Colon (tissue), 2 donors: ENCODE measurements at regions not wholly inside any gene's neighbourhood (a gene's known extent, or its start where the extent isn't known, plus 50 kb on each side); places are given as distances from the start of the nearest gene placed in this dataset.
"Not testable (repeated sequence)": the region's sequence is repeated elsewhere in the genome, so short reads cannot be mapped to it uniquely, and the experiment has no call there.

Source experiments
- FAIRE-seq: peaks from 2 replicates; lab custom pipeline; 2012; peaks lifted over from hg19 to GRCh38; lab: Jason Lieb, UNC
- donor health status: control.
- donor health status: control.

DNA sequence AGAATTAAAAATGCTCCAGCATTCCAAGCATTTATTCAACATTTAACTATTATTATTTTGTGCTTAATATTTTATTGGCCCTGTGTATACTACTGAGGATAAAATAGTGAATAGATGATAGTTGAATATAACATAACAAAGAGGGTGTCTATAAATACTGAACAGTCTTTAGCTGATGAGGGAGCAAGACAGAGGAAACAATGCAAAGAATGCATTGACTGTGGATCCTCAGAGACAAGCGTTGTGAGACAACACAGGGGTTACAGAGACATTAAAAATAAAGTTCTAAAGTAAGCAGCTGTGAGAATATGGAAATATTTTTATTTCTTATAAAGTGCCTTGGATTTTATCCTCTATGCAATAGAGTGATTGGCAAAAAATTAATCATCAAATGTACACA is 1133.1 kb downstream of the PLA2G4A start:
- no peak for FAIRE-seq

DNA sequence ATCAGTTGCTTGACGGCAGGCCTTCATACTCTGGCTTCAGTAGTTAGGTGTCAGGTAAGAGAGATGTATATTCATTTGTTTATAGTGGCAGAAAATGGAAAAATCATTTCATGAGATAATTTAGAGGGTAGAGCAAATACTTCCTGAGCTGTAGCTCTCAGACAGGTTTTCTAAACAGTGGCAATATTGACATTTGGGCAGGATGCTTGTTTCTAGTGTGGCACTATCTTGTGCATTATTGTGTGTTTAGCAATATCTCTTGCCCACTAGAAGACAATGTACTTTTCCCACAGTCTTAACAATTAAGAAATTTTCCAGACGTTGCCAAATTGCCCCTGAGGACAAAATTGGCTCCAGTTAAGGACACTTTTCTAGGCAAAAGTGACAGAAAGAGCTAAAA is 1143.1 kb downstream of the PLA2G4A start:
- no peak for FAIRE-seq

DNA sequence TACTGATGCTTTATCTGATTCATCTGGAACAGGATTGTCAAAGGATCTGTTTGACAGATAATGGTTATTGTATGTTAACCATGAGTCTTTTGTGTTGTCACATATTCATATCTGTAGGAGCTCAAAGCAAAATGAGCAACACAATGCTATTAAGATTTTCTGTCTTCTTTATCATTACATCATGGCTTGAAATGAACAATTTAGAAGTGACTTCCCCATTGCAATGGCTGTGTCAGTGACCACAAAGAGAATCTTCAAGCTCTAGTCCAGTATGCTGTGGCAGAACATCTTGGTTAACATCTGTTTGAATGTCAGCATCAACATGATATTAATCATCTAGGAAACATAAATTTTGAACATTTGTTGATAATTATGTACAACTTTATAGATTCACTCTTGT is 1148.5 kb downstream of the PLA2G4A start:
- FAIRE-seq, result no peak

DNA sequence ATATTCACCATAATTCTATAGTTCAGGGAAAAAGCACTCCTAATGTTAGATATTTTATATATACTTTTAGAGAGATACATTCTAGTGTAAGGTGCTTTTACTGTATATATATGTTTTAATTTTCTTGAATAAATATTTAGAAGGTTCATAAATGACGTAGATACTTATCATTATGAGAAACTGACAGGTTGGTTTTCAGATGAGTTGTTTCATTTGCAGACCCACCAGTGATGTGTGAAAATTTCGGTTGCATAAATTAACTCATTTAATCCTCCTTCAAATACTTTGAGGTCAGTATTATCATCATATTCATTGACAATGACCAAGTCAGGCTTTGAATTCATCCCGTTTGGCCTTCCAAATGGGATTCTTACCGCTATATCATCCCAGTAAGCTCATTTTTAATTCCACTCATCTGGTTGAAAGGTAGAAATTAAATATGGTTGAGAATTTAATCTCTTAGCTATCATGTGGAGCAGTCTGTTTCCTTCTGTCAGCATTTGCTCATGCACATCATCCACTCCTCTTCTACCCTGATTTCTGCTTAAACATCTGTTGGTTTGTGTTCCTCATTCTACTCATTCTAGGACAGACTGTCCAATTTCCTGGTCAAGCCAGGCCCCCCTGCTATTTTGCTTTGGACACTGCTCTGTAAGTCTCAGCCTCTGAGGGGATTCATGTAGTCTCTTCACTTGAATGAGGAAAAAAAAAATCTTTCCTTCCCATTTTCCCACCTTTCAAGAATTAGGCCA is 1156.6 kb downstream of the PLA2G4A start:
- no peak for FAIRE-seq

DNA sequence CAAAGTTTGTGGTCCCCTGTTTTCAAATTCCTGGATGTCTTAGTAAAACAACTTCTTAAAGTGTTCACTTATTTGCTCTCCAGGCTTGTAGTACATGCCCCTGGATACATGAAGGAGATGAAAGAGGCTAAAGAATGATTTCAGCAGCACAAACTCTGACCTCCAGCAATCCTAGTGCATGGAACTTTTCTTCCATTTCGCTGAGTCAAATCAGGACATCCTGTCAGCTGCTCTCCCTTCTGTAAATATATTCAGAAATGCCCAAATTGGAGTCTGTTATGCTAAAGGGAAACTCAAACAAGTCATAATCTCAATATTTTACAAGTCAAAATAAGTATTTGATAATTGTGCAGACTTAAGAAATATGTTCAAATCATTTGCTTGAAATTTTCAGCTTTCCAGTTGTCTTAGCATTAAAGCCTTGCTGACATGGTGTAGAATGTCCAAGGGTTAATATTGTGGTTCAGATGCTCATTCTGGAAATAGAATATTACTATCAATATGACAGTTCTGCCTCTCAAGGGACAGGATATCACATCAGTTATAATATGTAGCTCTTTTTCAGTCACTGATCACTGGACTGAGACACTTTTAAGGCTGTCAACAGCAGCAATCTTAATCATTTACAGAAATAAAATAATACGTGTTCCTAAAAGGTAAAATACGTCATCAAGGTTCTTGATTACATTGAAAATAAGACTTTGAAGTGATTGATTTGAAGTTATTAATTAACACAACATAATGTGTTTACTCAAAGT is 1157.3 kb downstream of the PLA2G4A start:
- FAIRE-seq, result no peak

DNA sequence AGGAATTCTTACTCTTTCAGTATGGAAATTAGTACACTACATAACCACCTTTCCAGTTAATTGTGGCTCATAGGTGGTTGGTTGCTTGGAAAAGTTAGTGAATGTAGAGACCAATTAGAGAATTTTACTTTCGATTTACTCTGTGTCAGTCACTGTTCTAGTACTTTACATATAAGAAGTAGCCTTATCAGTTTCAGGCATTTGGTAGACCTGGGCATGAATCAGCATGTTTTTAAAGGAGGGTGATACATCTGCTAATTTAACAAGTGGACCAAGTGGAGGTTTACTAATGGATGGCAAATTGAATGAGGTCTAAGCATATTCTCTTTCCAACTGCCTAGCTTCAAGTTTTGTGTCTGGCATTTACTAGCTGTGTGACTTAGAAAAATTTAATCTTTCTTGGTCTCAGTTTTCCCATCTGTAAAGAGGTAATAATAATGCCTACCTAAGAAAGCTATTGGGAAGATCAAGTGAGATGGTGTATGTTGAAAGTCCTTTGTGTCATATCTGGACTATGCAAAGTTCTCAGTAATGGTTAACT is 1158.6 kb downstream of the PLA2G4A start:
- no peak for FAIRE-seq

DNA sequence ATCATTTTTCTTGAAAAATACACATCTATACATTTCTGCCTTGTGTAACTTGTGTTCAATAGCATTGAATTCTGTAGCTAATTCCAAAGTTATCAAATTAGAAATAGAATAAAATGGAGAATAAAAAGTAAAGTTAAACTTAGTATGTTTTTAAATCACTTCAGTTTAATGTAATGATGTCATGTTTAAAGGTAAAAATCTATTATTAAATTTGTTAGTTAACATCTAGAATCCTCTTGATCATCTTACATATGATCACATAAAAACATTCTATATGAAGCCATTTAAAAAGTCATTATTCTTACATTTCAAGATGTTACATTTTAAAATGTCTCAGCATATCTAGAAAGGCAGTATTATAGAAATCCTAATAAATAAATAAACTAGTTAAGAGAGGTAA is 1163.2 kb downstream of the PLA2G4A start:
- FAIRE-seq, result peak; percentile 55

DNA sequence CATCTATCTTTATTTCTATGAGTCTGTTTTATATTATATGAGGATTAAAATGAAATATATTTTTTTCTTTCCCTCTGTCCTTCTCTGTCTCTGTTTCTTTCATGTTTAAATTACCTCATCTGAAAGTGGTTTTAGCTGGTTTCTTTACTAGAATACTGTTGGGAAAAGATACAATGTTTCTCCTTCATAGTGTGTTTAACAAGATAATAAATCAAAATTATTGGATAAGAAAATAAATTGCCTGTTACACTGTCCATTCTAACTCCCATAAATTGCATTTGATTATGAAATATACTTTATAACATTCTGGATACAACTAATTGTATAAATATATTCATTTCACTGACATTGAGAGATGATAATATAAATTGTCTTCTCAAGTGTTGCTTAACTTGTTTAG is 1168.0 kb downstream of the PLA2G4A start:
- FAIRE-seq, result no peak

DNA sequence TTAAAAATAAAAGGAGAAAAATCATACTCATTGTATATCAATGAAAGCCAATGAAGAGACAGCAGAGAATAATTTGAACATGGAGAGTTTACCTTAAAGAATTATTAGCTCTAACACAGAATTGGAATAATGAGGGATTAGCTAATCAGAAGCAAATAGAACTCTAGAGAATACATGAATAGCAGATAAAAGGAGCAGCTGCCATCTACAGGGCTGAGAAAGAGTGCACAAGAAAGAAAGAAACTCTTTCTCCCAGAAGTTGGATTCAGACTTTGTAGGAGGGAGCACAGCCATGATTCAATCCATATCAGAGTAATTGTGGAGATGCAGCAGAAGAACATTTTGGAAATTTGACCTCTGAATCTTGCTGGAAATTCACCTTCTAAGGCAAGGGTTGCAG is 1171.2 kb downstream of the PLA2G4A start:
- FAIRE-seq, result no peak

DNA sequence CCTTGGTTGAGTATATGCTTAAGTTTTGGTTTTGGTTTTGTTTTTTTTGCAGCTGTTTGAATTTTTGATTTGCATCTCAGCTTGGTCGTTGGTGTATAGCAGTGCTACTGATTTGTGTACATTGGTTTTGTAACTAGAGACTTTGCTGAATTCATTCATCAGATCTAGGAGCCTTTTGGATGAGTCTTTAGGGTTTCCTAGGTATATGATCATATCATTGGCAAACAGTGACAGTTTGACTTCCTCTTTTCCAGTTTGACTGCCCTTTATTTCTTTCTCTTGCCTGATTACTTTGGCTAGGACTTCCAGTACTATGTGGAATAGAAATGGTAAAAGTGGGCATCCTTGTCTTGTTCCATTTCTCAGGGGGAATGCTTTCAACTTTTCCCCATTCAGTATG is 1174.9 kb downstream of the PLA2G4A start:
- FAIRE-seq, result not testable (repeated sequence)

DNA sequence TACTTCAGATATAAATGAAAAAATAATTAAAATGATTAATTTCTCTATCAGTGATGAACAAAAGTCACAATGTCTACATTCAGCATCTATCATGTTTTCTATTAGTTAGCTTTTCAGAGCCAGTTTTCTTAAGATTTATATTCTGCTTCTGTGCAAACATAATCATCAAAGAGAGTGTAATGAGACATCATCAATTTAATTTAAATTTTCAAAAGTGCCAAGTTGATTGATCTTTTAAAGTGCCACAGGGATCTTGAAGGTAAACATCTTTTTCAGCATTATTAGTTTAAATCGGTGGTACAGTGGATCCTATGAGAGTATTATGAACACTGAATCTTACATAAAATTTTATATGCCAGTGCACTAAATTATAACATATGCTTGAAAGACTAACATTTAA is 1176.1 kb downstream of the PLA2G4A start:
- FAIRE-seq, result no peak

DNA sequence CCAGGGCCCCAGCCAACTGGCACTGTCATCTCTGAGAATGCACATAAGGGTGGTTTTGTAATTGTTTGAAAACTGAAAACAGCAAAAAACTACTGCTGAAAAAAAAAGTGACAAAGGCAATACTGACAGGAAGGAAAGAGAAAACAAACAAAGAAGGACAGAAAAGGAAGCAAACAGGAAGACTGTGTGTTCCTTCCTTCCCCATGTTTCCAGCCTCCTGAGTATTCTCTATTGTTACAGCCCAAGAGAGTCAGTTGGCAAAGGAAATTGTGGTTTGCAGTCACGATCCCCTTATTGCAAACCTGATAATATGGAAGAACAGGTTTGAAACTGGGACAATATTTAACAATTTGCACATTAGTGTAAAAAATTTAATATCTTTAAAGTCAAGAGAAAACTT is 1177.6 kb downstream of the PLA2G4A start:
- FAIRE-seq, result no peak

DNA sequence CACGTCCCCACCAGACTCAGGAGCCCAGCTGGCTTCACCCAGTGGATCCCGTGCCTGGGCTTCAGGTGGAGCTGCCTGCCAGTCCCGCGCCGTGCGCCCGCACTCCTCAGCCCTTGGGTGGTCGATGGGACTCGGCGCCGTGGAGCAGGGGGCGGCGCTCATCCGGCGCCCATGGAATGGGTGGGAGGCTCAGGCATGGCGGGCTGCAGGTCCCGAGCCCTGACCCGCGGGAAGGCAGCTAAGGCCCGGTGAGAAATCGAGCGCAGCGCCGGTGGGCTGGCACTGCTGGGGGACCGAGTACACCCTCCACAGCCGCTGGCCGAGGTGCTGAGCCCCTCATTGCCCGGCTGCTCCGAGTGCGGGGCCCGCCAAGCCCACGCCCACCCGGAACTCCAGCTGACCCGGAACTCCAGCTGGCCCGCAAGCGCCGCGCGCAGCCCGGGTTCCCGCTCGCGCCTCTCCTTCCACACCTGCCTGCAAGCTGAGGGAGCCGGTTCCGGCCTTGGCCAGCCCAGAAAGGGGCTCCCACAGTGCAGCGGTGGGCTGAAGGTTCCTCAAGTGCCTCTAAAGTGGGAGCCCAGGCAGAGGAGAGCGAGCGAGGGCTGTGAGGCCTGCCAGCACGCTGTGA is 1184.6 kb downstream of the PLA2G4A start:
- FAIRE-seq, result not testable (repeated sequence)

DNA sequence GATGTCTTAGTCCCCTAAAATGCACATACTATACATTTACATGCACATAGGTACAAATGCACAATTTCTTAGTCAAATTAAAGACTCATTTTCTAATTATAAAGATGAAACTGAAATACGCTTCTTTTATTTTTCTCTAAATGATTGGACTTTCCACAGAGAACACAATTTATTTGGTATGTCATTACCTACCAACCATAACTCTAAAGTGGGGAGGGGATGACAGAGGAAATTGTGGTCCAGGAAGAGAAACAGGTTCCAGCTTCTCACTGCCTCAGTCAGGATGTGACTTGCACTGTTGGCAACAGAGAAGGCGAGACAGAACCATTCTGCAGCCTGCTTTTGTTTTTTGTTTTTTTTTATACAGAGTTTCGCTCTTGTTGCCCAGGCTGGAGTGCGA is 1189.2 kb downstream of the PLA2G4A start:
- no peak for FAIRE-seq

DNA sequence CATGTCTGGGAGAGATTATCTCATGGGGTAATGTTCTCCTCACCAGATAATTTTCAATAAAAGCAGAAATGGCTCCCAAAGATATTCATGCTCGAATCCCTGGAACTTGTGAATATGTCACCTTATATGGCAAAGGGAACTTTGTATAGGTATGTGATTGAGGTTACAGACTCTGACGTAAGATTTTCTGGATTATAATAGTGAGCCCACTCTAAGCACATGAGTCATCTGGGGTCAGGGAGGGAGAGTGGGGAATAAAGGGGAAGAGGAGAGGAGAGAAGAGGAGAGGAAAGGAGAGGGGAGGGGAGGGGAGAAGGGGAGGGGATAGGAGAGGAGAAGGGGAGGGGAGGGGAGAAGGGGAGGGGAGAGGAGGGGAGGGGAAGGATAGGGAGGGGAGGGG is 1193.9 kb downstream of the PLA2G4A start:
- FAIRE-seq, result no peak

DNA sequence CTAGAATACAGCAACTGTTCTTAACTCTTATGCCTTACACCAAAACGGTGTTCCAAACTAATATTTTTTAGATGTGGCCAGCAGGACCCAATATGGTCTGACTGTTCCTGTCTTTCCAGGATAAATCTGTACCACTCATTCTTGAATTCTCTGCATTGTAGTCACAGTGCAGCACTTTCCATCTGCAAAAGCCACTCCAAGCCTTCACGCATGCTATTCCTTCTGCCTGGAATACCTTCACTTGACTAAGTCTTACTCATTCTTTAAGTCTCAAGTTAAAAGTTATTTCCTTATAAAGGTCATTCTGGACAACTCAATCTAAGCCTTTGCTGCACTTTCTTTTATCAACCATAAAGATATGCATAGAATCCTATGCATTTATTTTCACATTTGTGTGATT is 1194.5 kb downstream of the PLA2G4A start:
- no peak for FAIRE-seq

DNA sequence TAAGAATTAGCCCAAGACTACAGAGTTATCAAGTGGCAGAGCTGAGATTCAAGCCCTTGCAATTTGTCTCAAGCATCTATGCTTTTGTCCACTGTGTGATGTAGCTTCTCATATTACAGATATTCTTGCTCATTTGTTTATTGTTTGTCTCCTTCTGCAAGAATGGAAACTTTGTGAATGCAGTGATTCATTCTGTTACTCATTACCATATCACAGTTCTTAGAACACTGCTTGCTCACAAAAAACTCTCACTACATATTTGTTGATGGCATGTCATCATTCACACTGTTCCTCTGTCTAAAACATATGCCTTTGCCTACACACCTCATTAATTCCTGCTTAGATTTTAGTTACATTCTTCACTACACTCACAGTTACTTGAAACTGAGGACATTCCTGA is 1198.9 kb downstream of the PLA2G4A start:
- no peak for FAIRE-seq

DNA sequence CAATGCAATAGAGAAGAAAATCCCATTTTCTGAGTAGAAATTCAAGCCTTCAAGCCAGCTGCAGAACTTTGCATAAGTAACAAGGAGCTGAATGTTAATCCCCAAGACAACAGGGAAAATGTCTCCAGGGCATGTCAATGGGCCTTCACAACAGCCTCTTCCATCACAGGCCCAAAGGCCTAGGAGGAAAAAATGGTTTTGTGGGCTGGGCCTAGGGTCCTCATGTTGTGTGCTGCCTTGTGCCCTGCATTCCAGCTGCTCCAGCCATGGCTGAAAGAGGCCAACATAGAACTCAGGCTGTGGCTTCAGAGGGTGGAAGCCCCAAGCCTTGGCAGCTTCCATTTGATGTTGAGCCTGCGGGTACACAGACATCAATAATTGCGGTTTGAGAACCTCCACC is 1208.8 kb downstream of the PLA2G4A start:
- FAIRE-seq, result not testable (repeated sequence)

DNA sequence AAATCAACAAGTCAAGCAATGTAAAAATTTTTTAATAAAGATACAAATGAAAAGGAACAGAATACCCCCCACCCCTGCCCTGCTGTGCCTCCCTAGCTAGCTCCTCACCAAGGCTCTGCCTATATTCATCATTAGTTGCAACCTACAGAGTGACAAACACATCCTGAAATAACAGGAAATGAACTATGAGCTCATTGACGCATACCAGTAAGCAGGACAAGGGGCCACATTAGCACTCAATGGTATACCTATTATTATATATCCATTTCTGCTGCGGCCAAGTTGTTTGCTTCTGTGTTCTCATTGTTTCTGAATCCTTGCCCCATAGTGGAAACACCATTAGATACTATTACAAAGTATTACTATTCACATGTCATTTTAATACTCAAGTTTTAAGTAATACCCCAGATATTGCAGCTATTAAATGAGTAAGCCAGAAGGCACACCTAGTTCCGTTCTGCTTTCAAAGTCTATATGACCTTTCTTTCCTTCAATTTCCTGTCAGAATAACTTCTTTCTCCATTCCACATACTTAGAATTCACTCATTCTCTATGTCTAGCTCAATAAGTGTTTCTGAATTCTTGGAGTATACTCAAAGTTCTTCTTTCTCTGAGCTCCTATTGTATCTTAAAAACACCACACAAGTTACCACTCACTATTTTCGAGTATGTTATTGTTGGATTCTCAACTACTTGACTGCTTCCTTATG is 1214.9 kb downstream of the PLA2G4A start:
- no peak for FAIRE-seq

DNA sequence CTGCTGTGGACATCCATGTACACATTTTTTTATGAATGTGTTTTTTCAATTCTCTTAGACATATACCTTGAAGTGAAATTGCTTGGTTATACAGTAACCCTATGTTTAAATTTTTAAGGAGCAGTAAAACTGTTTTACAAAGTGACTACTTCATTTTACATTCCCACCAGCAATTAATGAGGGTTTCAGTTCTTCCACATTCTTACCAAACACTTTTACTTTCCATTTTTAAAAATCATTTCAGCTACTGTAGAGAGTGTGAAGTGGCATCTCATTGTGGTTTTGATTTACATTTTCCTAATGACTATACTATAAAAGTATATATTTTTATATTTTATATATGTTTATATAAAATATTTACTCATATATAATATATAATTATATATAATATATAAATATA is 1221.5 kb downstream of the PLA2G4A start:
- FAIRE-seq, result no peak

DNA sequence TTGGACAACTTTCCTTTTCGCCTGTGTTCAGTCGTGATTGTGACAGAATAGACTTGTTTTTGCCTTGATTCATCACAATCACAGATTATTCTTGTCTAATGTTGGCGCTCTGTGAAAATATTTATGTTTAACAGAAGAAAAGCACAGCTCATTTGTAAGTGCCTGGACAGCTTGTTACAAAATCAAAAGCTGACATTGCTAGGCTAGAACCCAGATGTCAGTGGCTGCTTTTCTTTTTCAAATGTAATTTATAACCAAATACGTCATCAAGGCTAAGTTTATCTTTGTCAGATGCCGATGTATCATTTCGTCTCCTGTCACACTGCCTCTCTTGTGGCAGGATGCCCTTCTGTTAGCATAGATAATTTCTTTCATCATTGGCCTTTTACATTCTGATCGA is 1227.3 kb downstream of the PLA2G4A start:
- FAIRE-seq, result no peak

DNA sequence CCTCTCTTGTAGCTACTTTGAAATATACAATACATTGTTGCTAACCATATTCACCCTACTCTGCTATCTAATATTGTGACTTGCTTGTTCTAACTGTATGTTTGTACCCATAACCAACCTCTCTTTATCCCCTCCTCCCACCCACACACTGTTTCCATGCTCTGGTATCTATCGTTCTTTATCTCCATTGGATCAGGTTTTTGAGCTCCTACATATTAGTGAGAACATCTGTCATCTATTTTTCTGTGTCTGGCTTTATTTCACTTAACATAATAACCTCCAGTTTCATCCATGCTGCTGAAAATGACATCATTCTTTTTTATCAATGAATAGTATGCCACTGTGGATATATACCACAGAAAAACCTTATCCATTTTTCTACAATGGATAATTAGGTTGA is 1230.1 kb downstream of the PLA2G4A start:
- FAIRE-seq, result no peak
